Right hindlimb (tissue), 1 donor: ENCODE measurements at regions not wholly inside any gene's neighbourhood (a gene's known extent, or its start where the extent isn't known, plus 50 kb on each side); places are given as distances from the start of the nearest gene placed in this dataset.

Experiments
- DNase-seq: peaks from one replicate; pipeline ENCODE4 v3.0.0-alpha.2; 2018

DNA sequence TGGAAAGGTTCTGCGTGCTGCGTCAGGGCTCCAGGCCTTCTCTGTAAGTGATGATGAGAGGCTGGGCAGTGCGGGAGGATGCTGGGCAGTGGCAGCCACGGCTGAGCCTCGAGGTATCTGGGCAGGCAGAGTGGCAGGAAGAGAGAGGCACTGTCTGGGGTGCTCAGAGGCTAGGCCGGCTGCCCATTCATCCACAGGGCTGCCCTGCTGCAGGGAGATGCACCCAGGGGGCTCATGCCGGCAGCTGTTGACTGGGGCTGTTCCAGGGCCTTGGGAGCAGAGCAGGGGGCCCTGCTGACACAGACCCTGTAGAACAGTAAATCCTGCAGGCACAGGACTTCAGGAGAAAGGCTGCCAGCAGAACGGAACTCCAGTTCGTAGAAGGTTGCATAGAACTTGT, 88.8 kb downstream of the BOD1 start:
- DNase-seq: no peak

DNA sequence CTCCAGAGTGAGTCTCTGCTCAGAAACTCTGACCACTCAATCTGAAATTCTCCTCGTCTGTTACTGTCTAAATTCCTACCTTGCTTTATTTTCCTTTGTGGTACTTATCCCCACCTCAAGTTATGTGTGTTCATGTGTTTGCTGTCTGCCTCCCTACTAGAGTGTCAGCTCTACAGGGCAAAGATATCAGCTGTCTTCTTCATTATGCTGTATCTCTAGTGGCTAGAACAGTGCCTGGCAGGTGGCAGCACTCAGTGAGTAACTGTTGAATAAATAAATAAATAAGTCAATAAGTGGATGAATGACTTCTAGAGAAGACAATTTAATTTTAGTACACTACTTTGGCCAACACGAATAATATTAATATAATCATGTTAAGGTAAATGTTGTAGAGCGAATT, 92.3 kb downstream of the BOD1 start:
- no peak for DNase-seq

DNA sequence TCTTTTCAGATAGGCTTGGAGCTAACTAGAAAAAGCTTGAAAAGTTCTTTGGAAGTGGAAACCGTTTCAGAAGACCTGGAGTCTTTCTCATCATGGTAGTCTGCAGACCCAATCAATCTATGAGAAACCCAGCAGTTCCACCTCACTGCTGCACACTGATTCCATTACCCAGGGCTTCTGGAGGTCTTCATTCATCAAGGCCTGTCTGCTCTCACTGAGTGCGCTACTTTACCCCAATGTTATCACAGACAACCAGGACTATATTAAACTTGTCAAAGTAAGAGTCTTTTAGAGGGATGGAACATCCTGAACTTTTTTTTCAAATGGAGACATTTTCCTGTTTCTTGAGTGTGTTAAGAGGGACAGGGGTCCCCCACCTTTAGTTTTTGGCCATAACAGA, 93.1 kb downstream of the BOD1 start:
- DNase-seq: no peak

DNA sequence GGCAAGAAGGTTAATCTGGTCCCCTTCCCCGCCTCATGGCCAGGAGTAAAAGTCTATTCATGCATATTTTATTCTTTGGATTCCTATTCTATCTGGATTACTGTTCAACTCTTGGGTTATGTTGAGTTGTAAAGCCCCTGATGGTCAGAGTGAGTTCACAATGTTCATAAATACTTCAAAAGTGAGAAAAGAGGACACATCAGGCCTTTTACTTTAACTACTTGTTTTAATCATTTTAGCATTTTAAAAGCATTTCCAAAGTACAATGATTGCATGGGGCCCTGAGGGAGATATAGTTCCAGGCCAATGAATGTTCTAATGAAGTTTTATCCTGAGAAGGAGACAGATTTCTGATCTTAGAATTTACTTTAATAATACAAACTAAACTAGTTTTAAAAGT, 93.9 kb downstream of the BOD1 start:
- no peak for DNase-seq

DNA sequence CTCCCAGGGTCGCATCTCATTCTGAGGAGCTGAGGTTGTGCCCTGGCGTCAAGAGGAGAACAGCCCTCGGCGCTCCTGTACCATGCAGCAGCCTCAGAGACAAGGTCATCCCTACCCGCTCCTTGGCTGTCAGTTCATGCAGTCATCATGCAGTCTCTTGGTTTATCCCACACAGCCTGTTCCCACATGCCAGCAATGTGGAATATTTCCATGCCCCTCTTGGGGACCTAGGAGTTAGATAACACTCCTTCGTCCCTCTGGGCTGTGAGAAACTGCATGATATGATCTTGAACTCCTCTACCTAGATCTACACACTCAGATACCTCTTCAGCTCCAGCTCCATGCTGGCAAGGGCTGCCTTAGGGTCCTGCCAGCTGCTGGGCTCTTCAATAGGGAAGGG, 97.6 kb downstream of the BOD1 start:
- DNase-seq: no peak

DNA sequence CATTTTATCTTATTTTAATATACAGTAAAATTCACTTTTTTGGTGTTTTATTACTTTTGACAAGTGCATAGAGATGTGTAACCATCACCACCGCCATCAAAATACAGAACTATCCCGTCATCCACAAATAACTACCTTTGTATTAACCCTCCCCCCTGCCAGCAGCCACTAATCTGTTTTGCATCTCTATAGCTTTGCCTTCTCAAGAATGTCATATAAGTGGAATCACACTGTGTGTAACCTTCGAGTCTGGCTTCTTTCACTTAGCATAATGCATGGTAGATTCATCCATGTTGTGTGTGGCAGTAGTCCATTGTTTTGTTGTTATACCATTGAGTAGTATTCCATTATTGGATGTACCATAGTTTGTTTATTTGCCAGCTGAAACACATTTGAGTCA, 98.8 kb downstream of the BOD1 start:
- no peak for DNase-seq

DNA sequence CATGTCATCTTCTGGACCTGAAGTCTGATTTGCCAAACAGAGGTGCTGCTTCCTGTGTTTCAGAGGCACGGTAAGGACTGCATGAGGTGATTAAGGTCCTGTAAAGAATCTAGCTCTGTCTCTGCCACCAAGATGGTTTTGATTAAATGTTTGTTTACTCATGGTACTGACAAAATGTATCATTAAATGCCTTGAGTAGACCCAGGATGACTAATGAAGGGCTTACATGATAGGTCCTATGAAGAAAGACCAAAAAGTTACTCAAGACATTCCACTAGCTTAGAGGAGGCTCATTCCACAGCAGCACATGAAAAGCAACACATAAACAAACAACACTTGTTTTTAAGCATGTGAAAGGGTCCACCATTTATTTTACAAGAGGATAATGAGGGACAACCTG, 100.9 kb downstream of the BOD1 start:
- DNase-seq: no peak

DNA sequence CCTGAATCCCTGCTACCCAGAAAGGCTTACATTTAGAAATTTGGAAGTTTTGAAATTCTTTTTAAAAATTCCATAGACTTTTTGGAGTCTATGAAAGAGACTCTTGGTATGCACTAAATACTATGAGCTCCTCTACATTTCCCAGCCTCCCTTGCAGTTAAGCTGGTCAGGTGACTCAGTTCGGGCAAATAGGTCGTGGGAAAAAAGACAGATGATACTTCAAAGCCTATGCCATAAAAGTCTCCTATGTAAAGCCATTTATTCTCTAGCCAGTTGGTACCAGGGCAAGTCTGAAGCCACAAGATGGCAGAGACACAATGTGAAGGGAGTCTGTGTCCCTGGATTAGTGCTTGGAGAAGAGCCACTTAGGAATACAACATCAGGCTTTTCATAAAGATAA, 101.8 kb downstream of the BOD1 start:
- no peak for DNase-seq

DNA sequence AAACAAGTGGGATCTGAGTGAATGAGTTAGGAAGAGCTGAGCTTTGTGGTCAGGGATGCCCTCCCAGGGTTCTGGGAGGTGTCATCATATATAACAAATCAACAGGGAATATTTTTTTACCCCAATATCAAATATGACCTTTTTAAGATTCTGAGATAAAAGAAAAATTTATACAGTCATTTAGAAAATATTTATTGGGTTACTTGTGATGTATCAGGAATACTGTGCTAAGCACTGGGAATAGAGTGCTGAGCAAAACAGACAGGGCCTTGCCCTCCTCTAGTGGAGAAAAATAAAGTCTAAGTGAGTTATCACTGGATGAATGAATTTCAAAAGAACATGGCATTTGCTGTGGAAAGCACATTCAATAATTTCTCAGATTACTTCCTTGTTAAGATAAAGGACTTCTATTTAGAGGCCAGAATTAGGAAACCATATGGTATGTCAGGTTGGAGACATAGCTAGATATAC, 102.9 kb downstream of the BOD1 start:
- DNase-seq: no peak

DNA sequence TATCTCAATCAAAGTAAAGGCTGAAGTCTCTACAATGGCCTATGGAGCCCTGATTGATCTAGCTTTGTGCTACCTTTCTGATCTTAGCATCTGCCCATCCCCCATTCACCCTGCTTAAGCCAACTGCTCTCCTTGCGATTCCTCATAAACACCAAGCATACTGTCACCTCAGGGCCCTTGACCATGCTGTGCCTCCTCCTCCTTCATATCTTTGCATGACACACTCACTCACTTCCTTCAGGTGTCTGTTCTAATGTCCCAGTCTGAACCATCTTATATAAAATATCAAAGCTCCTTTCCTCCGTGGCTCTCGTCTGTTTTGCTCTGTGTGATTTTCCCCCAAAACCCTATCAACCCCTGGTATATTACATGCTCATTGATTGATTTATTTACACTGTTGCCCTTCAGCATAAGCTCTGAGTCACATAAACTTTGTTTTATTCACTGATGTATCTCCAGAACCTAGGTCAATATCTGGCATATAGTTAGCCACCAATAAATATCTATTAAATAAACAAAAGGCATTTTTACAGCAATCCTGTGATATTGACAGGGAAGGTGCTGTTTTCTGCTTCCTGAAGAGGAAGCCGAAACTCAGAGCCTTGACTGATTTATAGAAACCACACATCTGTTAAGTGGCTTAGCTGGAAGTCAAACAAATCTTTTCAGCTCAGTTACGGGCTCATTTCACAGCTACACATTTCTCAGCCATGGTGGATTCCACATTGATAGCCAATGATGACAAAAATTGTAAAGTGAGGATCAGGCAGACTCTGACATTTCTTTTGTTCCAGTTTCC, 103.6 kb downstream of the BOD1 start:
- DNase-seq: no peak

DNA sequence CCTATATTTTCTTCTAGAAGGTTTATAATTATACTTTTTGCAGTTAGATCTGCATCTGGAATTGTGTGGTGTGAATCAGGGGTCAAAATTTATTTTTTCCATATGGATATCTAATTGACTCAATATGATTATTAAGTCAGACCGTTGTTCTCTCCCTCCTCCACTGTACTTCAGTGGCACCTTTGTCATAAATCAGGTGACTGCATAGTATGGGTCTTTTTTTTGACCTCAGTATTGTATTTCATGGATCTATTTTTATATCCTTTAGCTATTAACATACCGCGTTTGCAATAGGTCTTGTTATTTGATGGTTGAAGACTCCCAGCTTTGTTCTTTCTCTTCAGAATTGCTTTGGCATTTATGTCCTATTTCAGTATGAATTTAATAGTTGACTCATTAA, 107.4 kb downstream of the BOD1 start:
- no peak for DNase-seq

DNA sequence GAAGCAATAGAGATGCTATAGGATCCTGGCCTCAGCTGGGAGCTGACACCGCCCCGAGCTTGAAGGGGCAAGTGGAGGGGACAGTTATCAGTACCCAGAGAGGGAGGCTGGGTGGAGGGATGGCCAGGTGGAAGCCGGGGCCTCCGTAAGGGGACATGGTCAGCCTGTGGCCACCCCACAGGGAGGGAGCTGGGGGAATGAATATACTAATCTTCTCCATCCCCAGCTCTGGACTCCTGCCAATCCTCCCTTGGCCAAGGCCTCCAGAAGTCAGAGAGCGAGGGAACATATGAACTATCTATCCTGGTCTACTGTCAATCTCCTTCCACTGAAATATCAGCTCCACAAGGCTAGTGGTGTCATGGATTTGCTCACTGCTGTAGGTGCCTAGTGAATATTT, 109.3 kb downstream of the BOD1 start:
- DNase-seq: no peak

DNA sequence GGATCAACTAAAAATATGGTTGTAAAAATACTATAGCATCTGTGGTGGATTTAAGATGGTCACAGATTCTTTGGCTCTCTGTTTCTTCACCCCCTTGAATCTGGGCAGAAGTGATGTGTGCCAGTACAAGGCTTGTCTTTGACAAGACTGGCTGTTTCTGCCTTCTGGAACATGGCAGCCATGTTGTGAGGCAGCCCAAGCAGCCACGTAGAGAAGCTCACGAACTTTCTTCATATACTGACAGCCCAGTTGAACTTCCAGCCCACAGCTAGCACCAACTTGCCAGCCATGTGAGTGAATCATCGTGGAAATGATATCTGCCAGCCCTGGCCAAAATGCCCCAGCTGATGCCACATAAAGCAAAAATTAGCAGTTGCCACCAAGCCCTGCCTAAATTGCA, 110.8 kb downstream of the BOD1 start:
- DNase-seq: no peak

DNA sequence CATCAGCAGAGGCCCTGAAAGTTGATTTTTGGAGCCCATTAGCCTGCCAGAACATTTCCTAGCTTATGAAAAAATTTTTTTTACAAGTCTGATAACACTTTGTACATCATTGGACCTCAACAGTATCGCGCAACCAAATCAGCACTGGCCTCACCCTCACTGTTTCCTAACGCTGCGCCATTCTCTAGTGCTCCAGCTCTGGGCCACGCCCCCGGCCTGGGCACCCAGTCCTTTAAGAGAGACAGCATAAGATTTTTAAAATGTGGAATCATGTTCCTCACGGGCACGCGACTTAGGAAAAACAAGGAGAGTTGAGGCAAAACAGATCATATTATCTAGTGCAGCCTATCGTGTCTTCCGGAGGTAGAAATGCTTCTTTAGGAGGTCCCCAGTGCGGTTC, 114.5 kb downstream of the BOD1 start:
- no peak for DNase-seq

DNA sequence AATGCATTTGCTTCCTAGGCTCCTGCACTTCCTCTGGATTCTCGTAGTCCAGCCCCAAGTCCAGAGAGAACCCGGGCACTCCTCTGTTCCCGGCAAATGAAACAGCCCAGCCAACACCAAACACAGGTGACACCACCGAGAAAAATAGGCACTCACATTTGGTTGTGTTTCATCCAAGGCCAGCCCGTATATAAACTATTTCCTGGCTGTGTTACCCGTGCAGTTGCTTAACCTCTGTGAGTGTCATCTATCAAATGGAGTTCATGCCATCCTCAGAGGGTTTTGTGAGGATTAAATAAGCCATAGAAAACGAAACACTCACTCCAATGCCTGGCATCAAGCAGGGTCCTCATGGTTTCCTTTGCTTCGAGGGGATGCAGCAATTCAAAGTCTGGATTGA, 115.2 kb downstream of the BOD1 start:
- no peak for DNase-seq

DNA sequence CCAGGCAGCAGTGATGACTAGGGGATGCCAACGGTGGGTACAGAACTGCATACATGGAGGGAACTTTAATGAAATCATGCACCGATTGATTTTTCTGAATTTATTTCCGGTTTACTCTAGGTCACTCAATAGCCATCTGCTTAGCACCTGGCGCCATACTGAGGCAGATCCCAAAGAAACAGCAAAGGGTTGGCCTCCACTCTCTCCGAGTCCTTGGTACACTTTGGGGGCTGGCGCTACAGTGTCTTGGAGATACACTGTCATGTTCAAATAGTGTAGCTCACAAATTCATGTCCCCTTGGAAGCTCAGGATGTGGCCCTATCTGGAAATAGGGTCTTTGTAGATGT, 116.3 kb downstream of the BOD1 start:
- DNase-seq: no peak

DNA sequence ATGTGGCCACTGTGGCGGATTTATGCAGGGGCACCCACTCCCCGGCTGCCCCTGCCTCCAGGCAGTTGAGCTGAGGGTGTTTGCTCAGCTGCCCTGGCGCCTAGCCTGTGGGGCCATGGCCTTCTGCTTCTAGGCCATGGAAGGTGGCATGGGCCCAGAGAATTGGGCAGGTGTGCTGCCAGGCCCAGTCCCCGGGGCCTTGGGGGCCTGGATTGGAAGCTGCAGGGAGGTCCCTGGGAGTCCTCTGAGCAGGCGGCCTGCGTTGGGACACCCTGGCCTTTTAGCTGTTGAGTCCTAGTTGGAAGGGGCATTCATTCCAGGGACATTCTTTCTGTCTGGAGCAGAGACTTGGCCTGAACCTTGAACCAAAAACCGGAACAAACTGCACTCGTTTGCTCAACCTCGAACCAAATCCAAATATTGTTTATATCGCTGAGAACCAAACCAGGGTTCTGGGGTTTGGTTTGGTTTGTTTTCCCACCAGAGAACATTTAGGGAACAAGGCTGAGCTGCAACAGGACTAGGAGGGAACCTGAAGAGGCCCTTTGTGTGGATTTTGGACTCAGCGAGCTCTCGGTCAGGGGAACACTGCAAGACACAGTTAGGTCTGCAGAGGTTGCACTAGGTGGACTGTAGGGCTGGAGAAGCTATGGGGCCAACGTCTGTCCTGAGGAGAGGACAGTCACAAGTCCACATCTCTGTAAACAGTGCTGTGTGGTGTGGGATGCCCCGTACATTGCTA, 116.8 kb downstream of the BOD1 start:
- DNase-seq: peak; percentile 36

DNA sequence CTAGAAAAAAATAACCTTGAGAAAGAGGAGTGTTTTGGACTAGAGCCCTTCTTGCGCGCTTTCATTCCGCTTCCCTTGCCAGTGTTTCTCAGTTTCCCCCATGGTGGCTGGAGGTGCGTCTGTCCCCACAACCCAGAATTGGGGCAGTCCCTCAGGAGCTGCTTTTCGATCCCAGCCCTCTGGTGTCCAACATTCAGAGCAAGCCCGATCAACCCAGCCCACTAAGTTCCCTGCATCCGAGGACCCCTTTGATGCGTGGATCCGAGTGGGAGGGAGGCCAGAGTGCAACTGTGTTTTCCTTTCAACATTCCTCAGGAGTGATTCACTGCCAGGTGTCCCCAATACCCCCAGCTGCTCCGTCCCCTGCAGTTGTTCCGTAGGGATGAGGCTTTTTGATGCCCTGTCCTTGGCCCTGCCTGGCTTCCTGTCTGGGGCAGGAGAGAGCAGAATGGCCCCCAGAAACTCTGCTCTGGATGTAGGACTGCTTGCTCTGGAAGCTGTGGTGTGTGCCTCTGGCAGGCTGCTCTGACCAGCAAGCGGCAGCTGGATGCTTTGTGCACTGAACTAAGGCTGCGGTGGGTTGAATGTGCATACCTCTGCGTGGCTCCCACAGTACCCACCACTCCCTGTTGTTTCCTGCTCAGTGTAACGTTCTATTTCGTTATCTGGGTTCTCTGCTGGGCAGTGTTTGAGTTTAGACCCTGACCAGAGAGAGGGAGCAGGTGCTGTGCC, 117.5 kb downstream of the BOD1 start:
- peak; percentile 59 for DNase-seq

DNA sequence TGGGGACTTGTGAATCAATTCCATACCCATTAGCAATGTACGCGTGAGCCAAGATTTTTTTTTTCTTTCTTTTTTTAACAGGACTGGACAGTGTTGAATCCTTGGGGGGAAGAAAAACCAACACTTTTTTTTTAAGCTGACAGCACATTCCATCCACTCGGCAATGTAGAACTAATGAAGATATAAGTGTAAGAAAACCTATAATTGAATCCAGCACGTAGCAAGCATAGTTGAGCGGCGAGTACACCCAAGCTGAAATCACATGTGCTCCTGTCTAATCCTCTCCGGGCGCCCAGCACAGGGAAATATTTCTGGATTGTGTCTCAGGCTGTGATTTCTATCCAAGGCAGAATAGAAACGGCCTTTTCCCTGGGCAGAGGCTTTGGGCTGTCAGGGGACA, 118.2 kb downstream of the BOD1 start:
- DNase-seq: peak; percentile 71

DNA sequence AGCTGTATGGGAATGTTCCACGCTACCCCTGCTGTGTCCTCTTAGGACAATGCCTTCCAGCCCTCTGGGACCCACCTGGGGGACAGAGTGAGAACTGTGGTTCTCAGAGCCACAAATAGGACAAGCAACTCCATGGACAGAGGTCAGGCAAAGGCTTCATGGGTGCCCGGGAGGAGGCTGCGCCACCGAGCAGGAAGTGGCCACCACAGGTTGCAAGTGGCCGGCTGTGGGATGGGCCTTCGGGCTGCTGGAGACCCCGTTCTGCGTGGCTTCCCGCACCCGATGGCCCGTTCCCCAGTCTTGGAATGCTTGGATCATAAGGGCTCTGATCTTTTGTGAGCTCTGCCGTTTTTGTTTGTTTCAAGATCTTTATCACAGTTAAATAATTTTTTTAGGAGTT, 118.8 kb downstream of the BOD1 start:
- no peak for DNase-seq

DNA sequence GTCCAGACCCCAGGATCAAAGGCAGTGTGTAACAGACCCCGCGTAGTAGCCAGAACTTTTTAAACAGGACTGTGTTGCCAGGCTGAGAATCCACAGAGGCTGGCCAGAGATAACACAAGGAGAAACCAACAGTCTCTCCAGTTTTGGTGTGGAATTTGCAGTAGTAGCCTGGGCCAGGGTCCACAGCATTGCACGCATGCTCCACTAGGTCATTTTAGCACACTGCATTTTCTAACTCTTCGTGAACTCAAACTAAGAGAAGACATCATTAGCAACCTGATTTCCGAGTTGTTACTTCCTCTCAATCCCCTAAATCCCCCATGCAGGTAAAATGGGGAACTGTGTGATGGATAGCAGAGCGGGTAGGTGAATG, 119.6 kb downstream of the BOD1 start:
- no peak for DNase-seq

DNA sequence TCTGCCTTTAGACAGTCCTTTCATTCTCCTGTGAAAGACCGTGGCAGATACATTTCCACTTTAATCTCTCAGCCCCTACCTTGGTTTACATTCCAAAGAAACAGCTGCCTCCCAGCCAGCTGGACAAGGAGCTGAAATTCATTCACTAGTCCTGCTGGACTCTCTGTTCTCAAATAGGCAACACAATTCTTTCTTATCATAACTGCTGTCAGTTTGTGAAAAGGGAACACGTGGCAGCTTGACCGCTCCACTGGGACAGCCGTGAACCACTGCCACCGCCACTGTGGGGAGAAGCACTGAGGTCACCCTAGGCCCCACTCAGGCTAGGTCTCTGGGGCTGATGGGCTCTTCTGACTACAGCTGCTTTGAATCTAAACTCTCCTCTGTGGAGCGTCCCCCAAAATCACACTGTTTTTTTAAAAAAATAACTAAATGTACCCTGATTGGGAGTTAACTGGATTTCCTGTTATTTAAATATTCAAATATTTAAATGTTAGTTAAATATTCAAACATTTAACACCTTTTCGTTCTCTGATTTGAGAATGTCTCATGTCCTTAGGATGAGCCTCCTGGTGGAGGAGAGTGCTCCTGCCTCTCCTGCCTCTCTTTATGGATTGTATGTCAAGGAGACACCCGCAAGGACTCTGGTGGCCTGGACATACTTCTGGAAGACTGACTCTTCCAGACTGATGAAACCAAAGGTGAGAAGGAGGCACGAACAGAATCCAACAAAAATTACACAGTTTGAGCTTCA, 120.1 kb downstream of the BOD1 start:
- no peak for DNase-seq

DNA sequence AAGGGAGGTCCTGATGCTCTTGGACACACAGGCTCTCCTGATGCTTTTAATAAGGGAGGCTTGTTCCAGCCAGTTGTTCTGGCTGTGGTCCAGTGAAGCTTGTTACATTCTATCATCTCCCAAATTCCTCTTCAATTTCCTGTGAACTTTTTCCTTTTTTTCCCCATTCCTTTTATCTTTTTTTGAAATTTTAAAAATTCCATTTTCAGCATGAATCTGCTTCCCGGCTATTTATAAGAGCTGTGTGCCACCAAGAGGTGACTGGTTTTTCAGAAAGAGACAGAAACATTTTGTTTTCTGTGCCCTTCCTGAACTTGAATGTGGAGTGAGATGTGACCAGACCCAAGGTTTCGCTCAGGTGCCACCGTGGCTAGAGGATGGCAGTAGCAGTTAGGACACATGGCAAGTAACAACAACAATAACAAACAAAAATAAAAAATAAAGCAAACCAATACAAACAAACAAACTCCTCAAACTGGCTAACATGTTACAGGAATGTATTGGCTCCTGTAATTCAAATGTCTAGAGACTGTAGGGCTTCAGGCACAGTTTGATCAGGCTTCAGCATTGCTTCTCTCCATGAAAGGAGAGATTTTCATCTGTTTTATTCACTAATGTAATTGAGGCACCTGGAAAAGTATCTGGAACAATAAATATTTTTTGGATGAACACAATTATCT, 121.1 kb downstream of the BOD1 start:
- peak; percentile 61 for DNase-seq
